ENCODE measurements at regions not wholly inside any gene's neighbourhood (a gene's known extent, or its start where the extent isn't known, plus 50 kb on each side); places are given as distances from the start of the nearest gene placed in this dataset.

DNA sequence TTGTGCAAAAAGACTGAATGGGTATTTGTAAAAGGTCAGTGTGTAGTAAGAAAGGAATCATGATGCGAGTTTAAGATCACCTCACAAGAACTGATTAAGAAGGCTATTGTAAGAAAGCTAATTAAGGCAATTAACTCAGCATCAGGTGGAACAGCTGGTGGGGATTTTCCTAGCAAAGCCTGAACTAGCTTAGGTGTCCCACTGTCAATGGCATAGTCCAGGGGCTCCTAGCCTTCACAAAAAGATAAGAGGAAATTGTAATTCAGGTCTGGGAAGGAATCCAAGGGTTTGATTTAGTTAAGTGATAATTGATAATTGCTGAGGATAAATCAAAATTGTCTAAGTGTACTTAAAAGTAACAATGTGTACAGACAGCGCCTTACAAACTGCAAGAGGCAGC is 901.6 kb downstream of the TUSC7 start:
- TF ChIP-seq, protein P1, sequence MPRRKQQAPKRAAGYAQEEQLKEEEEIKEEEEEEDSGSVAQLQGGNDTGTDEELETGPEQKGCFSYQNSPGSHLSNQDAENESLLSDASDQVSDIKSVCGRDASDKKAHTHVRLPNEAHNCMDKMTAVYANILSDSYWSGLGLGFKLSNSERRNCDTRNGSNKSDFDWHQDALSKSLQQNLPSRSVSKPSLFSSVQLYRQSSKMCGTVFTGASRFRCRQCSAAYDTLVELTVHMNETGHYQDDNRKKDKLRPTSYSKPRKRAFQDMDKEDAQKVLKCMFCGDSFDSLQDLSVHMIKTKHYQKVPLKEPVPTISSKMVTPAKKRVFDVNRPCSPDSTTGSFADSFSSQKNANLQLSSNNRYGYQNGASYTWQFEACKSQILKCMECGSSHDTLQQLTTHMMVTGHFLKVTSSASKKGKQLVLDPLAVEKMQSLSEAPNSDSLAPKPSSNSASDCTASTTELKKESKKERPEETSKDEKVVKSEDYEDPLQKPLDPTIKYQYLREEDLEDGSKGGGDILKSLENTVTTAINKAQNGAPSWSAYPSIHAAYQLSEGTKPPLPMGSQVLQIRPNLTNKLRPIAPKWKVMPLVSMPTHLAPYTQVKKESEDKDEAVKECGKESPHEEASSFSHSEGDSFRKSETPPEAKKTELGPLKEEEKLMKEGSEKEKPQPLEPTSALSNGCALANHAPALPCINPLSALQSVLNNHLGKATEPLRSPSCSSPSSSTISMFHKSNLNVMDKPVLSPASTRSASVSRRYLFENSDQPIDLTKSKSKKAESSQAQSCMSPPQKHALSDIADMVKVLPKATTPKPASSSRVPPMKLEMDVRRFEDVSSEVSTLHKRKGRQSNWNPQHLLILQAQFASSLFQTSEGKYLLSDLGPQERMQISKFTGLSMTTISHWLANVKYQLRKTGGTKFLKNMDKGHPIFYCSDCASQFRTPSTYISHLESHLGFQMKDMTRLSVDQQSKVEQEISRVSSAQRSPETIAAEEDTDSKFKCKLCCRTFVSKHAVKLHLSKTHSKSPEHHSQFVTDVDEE (CRISPR knock-in tag; IDR thresholded peaks at IDR 0.05) = peak; percentile 92
- TF ChIP-seq RARB (CRISPR knock-in tag; IDR thresholded peaks at IDR 0.05) = no peak
- TF ChIP-seq, protein P2, sequence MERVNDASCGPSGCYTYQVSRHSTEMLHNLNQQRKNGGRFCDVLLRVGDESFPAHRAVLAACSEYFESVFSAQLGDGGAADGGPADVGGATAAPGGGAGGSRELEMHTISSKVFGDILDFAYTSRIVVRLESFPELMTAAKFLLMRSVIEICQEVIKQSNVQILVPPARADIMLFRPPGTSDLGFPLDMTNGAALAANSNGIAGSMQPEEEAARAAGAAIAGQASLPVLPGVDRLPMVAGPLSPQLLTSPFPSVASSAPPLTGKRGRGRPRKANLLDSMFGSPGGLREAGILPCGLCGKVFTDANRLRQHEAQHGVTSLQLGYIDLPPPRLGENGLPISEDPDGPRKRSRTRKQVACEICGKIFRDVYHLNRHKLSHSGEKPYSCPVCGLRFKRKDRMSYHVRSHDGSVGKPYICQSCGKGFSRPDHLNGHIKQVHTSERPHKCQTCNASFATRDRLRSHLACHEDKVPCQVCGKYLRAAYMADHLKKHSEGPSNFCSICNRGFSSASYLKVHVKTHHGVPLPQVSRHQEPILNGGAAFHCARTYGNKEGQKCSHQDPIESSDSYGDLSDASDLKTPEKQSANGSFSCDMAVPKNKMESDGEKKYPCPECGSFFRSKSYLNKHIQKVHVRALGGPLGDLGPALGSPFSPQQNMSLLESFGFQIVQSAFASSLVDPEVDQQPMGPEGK (CRISPR knock-in tag; IDR thresholded peaks at IDR 0.05; ENCODE audit: borderline replicate concordance) = no peak
- TF ChIP-seq GLIS3 (CRISPR knock-in tag; IDR thresholded peaks at IDR 0.05) = peak; percentile 66; the same call in 1 of the 2 replicates

Data from SK-N-SH treated with all-trans-retinoic acid at 6 μM for 48 hours (cell line).